H9 (cell line): ENCODE measurements at regions not wholly inside any gene's neighbourhood (a gene's known extent, or its start where the extent isn't known, plus 50 kb on each side); places are given as distances from the start of the nearest gene placed in this dataset.

Source experiments
- DNase-seq: peaks from one replicate; pipeline ENCODE4 v3.0.0-alpha.2; 2017
- H2AFZ ChIP-seq: one replicate; pipeline ENCODE4 v1.6.1; 2013; ENCODE audit warnings: mild to moderate bottlenecking, low read length, control low read depth, moderate library complexity
- H2AK5ac ChIP-seq: 2 replicates; pipeline ENCODE4 v1.6.1; 2013; ENCODE audit warnings: low read length, control low read depth, mixed read lengths; ENCODE audit not compliant: insufficient read length
- H2BK120ac ChIP-seq: one replicate; pipeline ENCODE4 v1.6.1; 2013; ENCODE audit warnings: low read depth, mild to moderate bottlenecking, low read length, control low read depth, inconsistent platforms; ENCODE audit not compliant: poor library complexity, severe bottlenecking
- H2BK12ac ChIP-seq: 2 replicates; pipeline ENCODE4 v1.6.1; 2013; ENCODE audit warnings: low read length, control low read depth, mixed read lengths, low read depth; ENCODE audit not compliant: insufficient read length
- H2BK15ac ChIP-seq: 2 replicates; pipeline ENCODE4 v1.6.1; 2013; ENCODE audit warnings: low read depth, low read length, control low read depth
- H2BK20ac ChIP-seq: one replicate; pipeline ENCODE4 v1.6.1; 2013; ENCODE audit warnings: low read depth, mild to moderate bottlenecking, low read length, control low read depth, inconsistent platforms; ENCODE audit not compliant: poor library complexity, severe bottlenecking
- H2BK5ac ChIP-seq: 2 replicates; pipeline ENCODE4 v1.6.1; 2013; ENCODE audit warnings: low read length, control low read depth, mixed read lengths; ENCODE audit not compliant: insufficient read length
- H3K14ac ChIP-seq: 2 replicates; pipeline ENCODE4 v1.6.1; 2013; ENCODE audit warnings: low read length, control low read depth; ENCODE audit not compliant: insufficient read depth
- H3K18ac ChIP-seq: 2 replicates; pipeline ENCODE4 v1.6.1; 2013; ENCODE audit warnings: low read depth, mild to moderate bottlenecking, mixed read lengths, low read length, control low read depth; ENCODE audit not compliant: insufficient read length
- H3K23ac ChIP-seq: 2 replicates; pipeline ENCODE4 v1.6.1; 2013; ENCODE audit warnings: low read length, control low read depth, mixed read lengths, low read depth; ENCODE audit not compliant: insufficient read length
- H3K23me2 ChIP-seq: 2 replicates; pipeline ENCODE4 v1.6.1; 2013; ENCODE audit warnings: low read depth, mild to moderate bottlenecking, mixed read lengths, low read length, control low read depth; ENCODE audit not compliant: insufficient read length, poor library complexity, severe bottlenecking
- H3K27ac ChIP-seq: 2 replicates; pipeline ENCODE4 v1.5.1; 2013; ENCODE audit warnings: low read length, control low read depth, mixed read lengths, low read depth; ENCODE audit not compliant: insufficient read length
- H3K27me3 ChIP-seq: 2 replicates; pipeline ENCODE4 v1.6.1; 2013; ENCODE audit warnings: low read length, control low read depth, inconsistent platforms; ENCODE audit not compliant: insufficient read depth
- H3K4ac ChIP-seq: 2 replicates; pipeline ENCODE4 v1.6.1; 2013; ENCODE audit warnings: low read depth, mild to moderate bottlenecking, control low read depth, inconsistent platforms, low read length, moderate library complexity
- H3K4me1 ChIP-seq: 2 replicates; pipeline ENCODE4 v1.6.1; 2013; ENCODE audit warnings: low read length, control low read depth, inconsistent platforms; ENCODE audit not compliant: insufficient read depth
- H3K4me2 ChIP-seq: 2 replicates; pipeline ENCODE4 v1.6.1; 2013; ENCODE audit warnings: low read length, control low read depth, mixed read lengths; ENCODE audit not compliant: insufficient read length, insufficient read depth
- H3K56ac ChIP-seq: 2 replicates; pipeline ENCODE4 v1.6.1; 2013; ENCODE audit warnings: low read depth, mild to moderate bottlenecking, mixed read lengths, low read length, control low read depth; ENCODE audit not compliant: insufficient read length
- H3K79me1 ChIP-seq: 2 replicates; pipeline ENCODE4 v1.6.1; 2013; ENCODE audit warnings: low read depth, mild to moderate bottlenecking, moderate library complexity, low read length, control low read depth, inconsistent platforms; ENCODE audit not compliant: insufficient read depth, poor library complexity, severe bottlenecking
- H3K79me2 ChIP-seq: 2 replicates; pipeline ENCODE4 v1.6.1; 2013; ENCODE audit warnings: low read length, control low read depth, inconsistent platforms; ENCODE audit not compliant: insufficient read depth
- H3K9ac ChIP-seq: 2 replicates; pipeline ENCODE4 v1.6.1; 2013; ENCODE audit warnings: low read length, control low read depth, mixed read lengths; ENCODE audit not compliant: insufficient read length; ENCODE audit errors: extremely low read depth
- H3K9me3 ChIP-seq: one replicate; pipeline ENCODE4 v1.6.1; 2013; ENCODE audit warnings: low read depth, low read length, inconsistent platforms; ENCODE audit not compliant: control insufficient read depth
- H3T11ph ChIP-seq: one replicate; pipeline ENCODE4 v1.6.1; 2013; ENCODE audit warnings: mild to moderate bottlenecking, low read length, control low read depth, inconsistent platforms
- H4K20me1 ChIP-seq: one replicate; pipeline ENCODE4 v1.6.1; 2013; ENCODE audit not compliant: control insufficient read depth, insufficient read length, insufficient read depth
- H4K5ac ChIP-seq: 2 replicates; pipeline ENCODE4 v1.6.1; 2013; ENCODE audit warnings: low read depth, mild to moderate bottlenecking, mixed read lengths, low read length, control low read depth; ENCODE audit not compliant: insufficient read length
- H4K8ac ChIP-seq: replicated peaks from 2 replicates; pipeline ENCODE4 v1.6.1; 2013; ENCODE audit warnings: low read length, control low read depth, mixed read lengths, low read depth; ENCODE audit not compliant: insufficient read length
- H4K91ac ChIP-seq: 2 replicates; pipeline ENCODE4 v1.6.1; 2013; ENCODE audit warnings: low read depth, mild to moderate bottlenecking, moderate library complexity, mixed read lengths, low read length, control low read depth; ENCODE audit not compliant: insufficient read length
- H3K27ac Mint-ChIP-seq, 3 experiments: 2 replicates in 2 of 3; 3 replicates in 1 of 3; pipeline ENCODE4 v1.8.0; 2020 to 2021; ENCODE audit warnings: mixed read lengths in 3 of 3, mild to moderate bottlenecking in 1 of 3, moderate library complexity in 1 of 3
- H3K27me3 Mint-ChIP-seq: 2 replicates; pipeline ENCODE4 v1.8.0; 2021; ENCODE audit warnings: low read depth, mild to moderate bottlenecking, moderate library complexity, mixed read lengths
- H3K36me3 Mint-ChIP-seq, 3 experiments: 2 replicates in 2 of 3; 3 replicates in 1 of 3; pipeline ENCODE4 v1.8.0; 2020 to 2021; ENCODE audit warnings: low read depth in 3 of 3, mixed read lengths in 3 of 3; ENCODE audit not compliant: insufficient read depth in 1 of 3
- H3K4me1 Mint-ChIP-seq, 2 experiments: 2 replicates each; pipeline ENCODE4 v1.8.0; 2020; ENCODE audit warnings: mixed read lengths in 2 of 2
- H3K4me3 Mint-ChIP-seq, 2 experiments: 2 replicates in 1 of 2; 3 replicates in 1 of 2; pipeline ENCODE4 v1.8.0; 2020 to 2021; ENCODE audit warnings: mild to moderate bottlenecking in 2 of 2, mixed read lengths in 2 of 2, moderate library complexity in 1 of 2
- H3K9me3 Mint-ChIP-seq, 2 experiments: 2 replicates in 1 of 2; 3 replicates in 1 of 2; pipeline ENCODE4 v1.8.0; 2020; ENCODE audit warnings: mild to moderate bottlenecking in 2 of 2, mixed read lengths in 2 of 2, moderate library complexity in 1 of 2
- CTCF ChIP-seq: fragments of 200-600 bp; sonication (generic); conservative IDR thresholded peaks from 3 replicates; pipeline ENCODE4 v1.8.0; 2021; ENCODE audit warnings: antibody characterized with exemption, mild to moderate bottlenecking
- WGBS: extraction: QIAGEN DNeasy Blood & Tissue Kit; methylation state at CpG from one replicate; pipeline ENCODE4 v1.1.7; 2013; ENCODE audit warnings: missing lambda C conversion rate, low lambda C conversion rate, mixed read lengths; ENCODE audit not compliant: insufficient read length; ENCODE audit errors: extremely low coverage; 5-methylcytosine and 5-hydroxymethylcytosine counted together

GRCh38 chr4:17367201-17367600 is 144.7 kb downstream of the QDPR start:
- Histone ChIP-seq H4K8ac (no peak overlapping the region), H3K27me3 (no peaks in the 10 kb centered on the region), H3K79me2 (no peaks in the 10 kb centered on the region), H2BK5ac (no peak overlapping the region), H2BK15ac (no peak overlapping the region), H3K56ac (no peak overlapping the region), H3K23me2 (no peaks in the 10 kb centered on the region), H3K79me1 (no peaks in the 10 kb centered on the region), H2BK120ac (no peak overlapping the region), H4K91ac (no peak overlapping the region), H3K4me1 (no peaks in the 10 kb centered on the region), H3T11ph (no peak overlapping the region), H3K27ac (no peak overlapping the region), H3K18ac (no peak overlapping the region), H2AK5ac (no peak overlapping the region), H2AFZ (no peak overlapping the region), H3K9me3 (no peaks in the 10 kb centered on the region), H2BK20ac (no peak overlapping the region), H4K5ac (no peak overlapping the region), H3K9ac (no peak overlapping the region), H3K23ac (no peak overlapping the region), H4K20me1 (no peaks in the 10 kb centered on the region), H3K4me2 (no peak overlapping the region), H3K14ac (no peak overlapping the region), H3K4ac (no peak overlapping the region), H2BK12ac (no peak overlapping the region)
- no peak for DNase-seq
- no peak overlapping the region; a peak in 1 of 7 replicates for H3K27ac Mint-ChIP-seq
- no peak for TF ChIP-seq CTCF
- no peaks in the 10 kb centered on the region for H3K4me1 Mint-ChIP-seq
- H3K36me3 Mint-ChIP-seq = no peaks in the 10 kb centered on the region
- H3K4me3 Mint-ChIP-seq = no peak overlapping the region
- peaks cover 0 to 2% of the 10 kb centered on the region in 2 experiments; a peak in 2 of 5 replicates for H3K9me3 Mint-ChIP-seq
- no peaks in the 10 kb centered on the region; the same call in 1 of the 2 replicates for H3K27me3 Mint-ChIP-seq
- WGBS = no CpG with 5 or more reads among the region's 1 CpG
